ENCODE measurements at regions not wholly inside any gene's neighbourhood (a gene's known extent, or its start where the extent isn't known, plus 50 kb on each side); places are given as distances from the start of the nearest gene placed in this dataset.

GRCh38 chr20:7493311-7493710, 446.9 kb downstream of the HAO1 start:
- H3K27me3 ChIP-seq (ENCODE audit: insufficient read depth), result no peaks in the 10 kb centered on the region
- no peak for TF ChIP-seq CREB1 (CRISPR knock-in tag; IDR thresholded peaks at IDR 0.05; ENCODE audit: low read depth)
- TF ChIP-seq, protein P1, sequence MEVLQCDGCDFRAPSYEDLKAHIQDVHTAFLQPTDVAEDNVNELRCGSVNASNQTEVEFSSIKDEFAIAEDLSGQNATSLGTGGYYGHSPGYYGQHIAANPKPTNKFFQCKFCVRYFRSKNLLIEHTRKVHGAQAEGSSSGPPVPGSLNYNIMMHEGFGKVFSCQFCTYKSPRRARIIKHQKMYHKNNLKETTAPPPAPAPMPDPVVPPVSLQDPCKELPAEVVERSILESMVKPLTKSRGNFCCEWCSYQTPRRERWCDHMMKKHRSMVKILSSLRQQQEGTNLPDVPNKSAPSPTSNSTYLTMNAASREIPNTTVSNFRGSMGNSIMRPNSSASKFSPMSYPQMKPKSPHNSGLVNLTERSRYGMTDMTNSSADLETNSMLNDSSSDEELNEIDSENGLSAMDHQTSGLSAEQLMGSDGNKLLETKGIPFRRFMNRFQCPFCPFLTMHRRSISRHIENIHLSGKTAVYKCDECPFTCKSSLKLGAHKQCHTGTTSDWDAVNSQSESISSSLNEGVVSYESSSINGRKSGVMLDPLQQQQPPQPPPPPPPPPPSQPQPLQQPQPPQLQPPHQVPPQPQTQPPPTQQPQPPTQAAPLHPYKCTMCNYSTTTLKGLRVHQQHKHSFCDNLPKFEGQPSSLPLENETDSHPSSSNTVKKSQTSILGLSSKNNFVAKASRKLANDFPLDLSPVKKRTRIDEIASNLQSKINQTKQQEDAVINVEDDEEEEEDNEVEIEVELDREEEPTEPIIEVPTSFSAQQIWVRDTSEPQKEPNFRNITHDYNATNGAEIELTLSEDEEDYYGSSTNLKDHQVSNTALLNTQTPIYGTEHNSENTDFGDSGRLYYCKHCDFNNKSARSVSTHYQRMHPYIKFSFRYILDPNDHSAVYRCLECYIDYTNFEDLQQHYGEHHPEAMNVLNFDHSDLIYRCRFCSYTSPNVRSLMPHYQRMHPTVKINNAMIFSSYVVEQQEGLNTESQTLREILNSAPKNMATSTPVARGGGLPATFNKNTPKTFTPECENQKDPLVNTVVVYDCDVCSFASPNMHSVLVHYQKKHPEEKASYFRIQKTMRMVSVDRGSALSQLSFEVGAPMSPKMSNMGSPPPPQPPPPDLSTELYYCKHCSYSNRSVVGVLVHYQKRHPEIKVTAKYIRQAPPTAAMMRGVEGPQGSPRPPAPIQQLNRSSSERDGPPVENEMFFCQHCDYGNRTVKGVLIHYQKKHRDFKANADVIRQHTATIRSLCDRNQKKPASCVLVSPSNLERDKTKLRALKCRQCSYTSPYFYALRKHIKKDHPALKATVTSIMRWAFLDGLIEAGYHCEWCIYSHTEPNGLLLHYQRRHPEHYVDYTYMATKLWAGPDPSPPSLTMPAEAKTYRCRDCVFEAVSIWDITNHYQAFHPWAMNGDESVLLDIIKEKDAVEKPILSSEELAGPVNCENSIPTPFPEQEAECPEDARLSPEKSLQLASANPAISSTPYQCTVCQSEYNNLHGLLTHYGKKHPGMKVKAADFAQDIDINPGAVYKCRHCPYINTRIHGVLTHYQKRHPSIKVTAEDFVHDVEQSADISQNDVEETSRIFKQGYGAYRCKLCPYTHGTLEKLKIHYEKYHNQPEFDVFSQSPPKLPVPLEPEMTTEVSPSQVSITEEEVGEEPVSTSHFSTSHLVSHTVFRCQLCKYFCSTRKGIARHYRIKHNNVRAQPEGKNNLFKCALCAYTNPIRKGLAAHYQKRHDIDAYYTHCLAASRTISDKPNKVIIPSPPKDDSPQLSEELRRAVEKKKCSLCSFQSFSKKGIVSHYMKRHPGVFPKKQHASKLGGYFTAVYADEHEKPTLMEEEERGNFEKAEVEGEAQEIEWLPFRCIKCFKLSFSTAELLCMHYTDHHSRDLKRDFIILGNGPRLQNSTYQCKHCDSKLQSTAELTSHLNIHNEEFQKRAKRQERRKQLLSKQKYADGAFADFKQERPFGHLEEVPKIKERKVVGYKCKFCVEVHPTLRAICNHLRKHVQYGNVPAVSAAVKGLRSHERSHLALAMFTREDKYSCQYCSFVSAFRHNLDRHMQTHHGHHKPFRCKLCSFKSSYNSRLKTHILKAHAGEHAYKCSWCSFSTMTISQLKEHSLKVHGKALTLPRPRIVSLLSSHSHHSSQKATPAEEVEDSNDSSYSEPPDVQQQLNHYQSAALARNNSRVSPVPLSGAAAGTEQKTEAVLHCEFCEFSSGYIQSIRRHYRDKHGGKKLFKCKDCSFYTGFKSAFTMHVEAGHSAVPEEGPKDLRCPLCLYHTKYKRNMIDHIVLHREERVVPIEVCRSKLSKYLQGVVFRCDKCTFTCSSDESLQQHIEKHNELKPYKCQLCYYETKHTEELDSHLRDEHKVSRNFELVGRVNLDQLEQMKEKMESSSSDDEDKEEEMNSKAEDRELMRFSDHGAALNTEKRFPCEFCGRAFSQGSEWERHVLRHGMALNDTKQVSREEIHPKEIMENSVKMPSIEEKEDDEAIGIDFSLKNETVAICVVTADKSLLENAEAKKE (CRISPR knock-in tag; IDR thresholded peaks at IDR 0.05), result no peak
- TF ChIP-seq REST (IDR thresholded peaks at IDR 0.05; ENCODE audit: unreplicated experiment), result no peak
- no peak for TF ChIP-seq POLR2AphosphoS5 (IDR thresholded peaks at IDR 0.05; ENCODE audit: low read depth)
- TF ChIP-seq ZNF331 (CRISPR knock-in tag; IDR thresholded peaks at IDR 0.05; ENCODE audit: low read depth), result no peak
- no peak for TF ChIP-seq STAT1 (IDR thresholded peaks at IDR 0.05; ENCODE audit: unreplicated experiment)
- peaks cover 9% of the 10 kb centered on the region for H3K4me1 Mint-ChIP-seq

More at GRCh38 chr20:7493311-7493710, 446.9 kb downstream of the HAO1 start:
- no peak overlapping the region for H2AFZ ChIP-seq
- DNase-seq (ENCODE audit: low spot score) (no peak), ATAC-seq (no peak)
- no peaks in the 10 kb centered on the region for H3K4me1 ChIP-seq (ENCODE audit: insufficient read depth)
- Mint-ChIP-seq H3K9me3 (peaks cover 12% of the 10 kb centered on the region; the same call in 2 of the 3 replicates), H3K27me3 (ENCODE audit: insufficient read depth, low read depth, poor library complexity) (no peaks in the 10 kb centered on the region), H3K27ac (no peak overlapping the region), H3K36me3 (ENCODE audit: low read depth) (peaks cover 11% of the 10 kb centered on the region; the same call in 2 of the 3 replicates), H3K4me3 (no peak overlapping the region)
- H3K4me3 ChIP-seq, result no peak overlapping the region
- no peaks in the 10 kb centered on the region for H3K36me3 ChIP-seq (ENCODE audit: insufficient read depth)
- H3K79me2 ChIP-seq (replicated peaks; ENCODE audit: insufficient read depth), result no peaks in the 10 kb centered on the region
- no peak overlapping the region for H3K4me2 ChIP-seq
- H4K20me1 ChIP-seq (replicated peaks; ENCODE audit: insufficient read depth), result no peaks in the 10 kb centered on the region
- H3F3A ChIP-seq (replicated peaks; ENCODE audit: low read depth), result no peaks in the 10 kb centered on the region
- no peak overlapping the region for H3K27ac ChIP-seq (ENCODE audit: low read depth)
- no peaks in the 10 kb centered on the region for H3K9me2 ChIP-seq (ENCODE audit: insufficient read depth)

Measured in GM23338 (cell line).